ENCODE measurements at regions not wholly inside any gene's neighbourhood (a gene's known extent, or its start where the extent isn't known, plus 50 kb on each side); places are given as distances from the start of the nearest gene placed in this dataset.

- Histone ChIP-seq H3K4me1 (ENCODE audit: insufficient read depth, low read length) (no peaks in the 10 kb centered on the region), H3K9me3 (ENCODE audit: control insufficient read depth, insufficient read depth, low read length) (no peaks in the 10 kb centered on the region), H3K9ac (ENCODE audit: low read depth, low read length) (no peak overlapping the region), H3K36me3 (ENCODE audit: insufficient read depth, low read length) (no peaks in the 10 kb centered on the region)
These were observed 143.3 kb downstream of the RRAGC start for GRCh38 chr1:38716229-38716628.

- Histone ChIP-seq H3K4me1 (ENCODE audit: insufficient read depth, low read length) (no peaks in the 10 kb centered on the region), H3K9ac (ENCODE audit: low read depth, low read length) (no peak overlapping the region), H3K9me3 (ENCODE audit: control insufficient read depth, insufficient read depth, low read length) (no peaks in the 10 kb centered on the region), H3K36me3 (ENCODE audit: insufficient read depth, low read length) (no peaks in the 10 kb centered on the region)
These were observed 144.2 kb downstream of the RRAGC start for GRCh38 chr1:38715415-38715814.

GRCh38 chr1:38712046-38712445, 147.5 kb downstream of the RRAGC start:
- H3K9ac ChIP-seq (ENCODE audit: low read depth, low read length), result no peak overlapping the region
- H3K4me1 ChIP-seq (ENCODE audit: insufficient read depth, low read length), result no peaks in the 10 kb centered on the region
- H3K36me3 ChIP-seq (ENCODE audit: insufficient read depth, low read length), result no peaks in the 10 kb centered on the region
- no peaks in the 10 kb centered on the region; the same call in 1 of the 2 replicates for H3K9me3 ChIP-seq (ENCODE audit: control insufficient read depth, insufficient read depth, low read length)

DNA sequence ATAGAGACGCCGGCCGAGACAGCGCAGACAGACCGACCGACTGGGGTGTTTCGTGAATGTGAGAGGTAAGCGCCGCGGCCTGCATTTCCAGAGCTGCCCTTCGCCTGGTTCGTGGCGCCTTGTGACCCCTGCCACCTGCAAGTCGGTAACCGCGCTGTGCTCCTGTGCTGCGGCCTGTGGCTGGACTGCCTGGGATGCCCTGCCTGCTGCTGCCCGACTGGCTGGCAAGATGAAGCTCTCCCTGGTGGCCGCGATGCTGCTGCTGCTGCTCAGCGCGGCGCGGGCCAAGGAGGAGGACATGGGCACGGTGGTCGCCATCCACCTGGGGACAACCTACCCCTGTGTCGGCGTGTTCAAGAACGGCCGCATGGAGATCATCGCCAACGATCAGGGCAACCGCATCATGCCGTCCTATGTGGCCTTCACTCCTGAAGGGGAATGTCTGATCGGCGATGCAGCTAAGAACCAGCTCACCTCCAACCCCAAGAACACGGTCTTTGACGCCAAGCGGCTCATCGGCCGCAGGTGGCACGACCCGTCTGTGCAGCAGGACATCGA, 150.8 kb downstream of the RRAGC start:
- Histone ChIP-seq H3K9me3 (ENCODE audit: control insufficient read depth, insufficient read depth, low read length) (peaks cover 16% of the 10 kb centered on the region), H3K4me1 (ENCODE audit: insufficient read depth, low read length) (no peaks in the 10 kb centered on the region), H3K36me3 (ENCODE audit: insufficient read depth, low read length) (no peaks in the 10 kb centered on the region), H3K9ac (ENCODE audit: low read depth, low read length) (no peak overlapping the region)

DNA sequence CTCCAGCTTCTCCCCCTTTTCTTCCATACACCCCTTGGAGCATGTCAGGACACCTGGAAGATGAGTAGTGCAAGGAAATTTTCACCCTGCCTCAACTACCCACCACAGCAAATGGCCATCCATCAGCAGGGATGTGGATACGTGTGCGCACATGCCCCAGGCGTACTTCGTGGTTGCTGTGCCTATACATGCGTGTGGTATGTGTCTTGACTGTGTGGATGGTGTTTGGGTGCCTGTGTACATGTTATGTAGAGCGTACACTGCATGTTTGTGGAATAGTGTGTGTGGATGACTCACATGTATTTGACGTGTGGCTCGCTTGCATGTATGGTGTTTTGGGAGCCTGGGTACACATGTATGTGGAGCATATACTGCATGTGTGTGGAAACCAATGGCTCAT, 158.5 kb downstream of the RRAGC start:
- H3K4me1 ChIP-seq (ENCODE audit: insufficient read depth, low read length), result no peaks in the 10 kb centered on the region
- no peaks in the 10 kb centered on the region for H3K36me3 ChIP-seq (ENCODE audit: insufficient read depth, low read length)
- peaks cover 9% of the 10 kb centered on the region; the same call in 1 of the 2 replicates for H3K9me3 ChIP-seq (ENCODE audit: control insufficient read depth, insufficient read depth, low read length)
- H3K9ac ChIP-seq (ENCODE audit: low read depth, low read length), result no peak overlapping the region

GRCh38 chr1:38700077-38700470, 159.5 kb downstream of the RRAGC start:
- no peaks in the 10 kb centered on the region for H3K4me1 ChIP-seq (ENCODE audit: insufficient read depth, low read length)
- no peak overlapping the region for H3K9ac ChIP-seq (ENCODE audit: low read depth, low read length)
- H3K9me3 ChIP-seq (ENCODE audit: control insufficient read depth, insufficient read depth, low read length), result 0 out of 2 replicates have a peak, but pooled peaks cover 4% of the 10 kb centered on the region
- H3K36me3 ChIP-seq (ENCODE audit: insufficient read depth, low read length), result no peaks in the 10 kb centered on the region

DNA sequence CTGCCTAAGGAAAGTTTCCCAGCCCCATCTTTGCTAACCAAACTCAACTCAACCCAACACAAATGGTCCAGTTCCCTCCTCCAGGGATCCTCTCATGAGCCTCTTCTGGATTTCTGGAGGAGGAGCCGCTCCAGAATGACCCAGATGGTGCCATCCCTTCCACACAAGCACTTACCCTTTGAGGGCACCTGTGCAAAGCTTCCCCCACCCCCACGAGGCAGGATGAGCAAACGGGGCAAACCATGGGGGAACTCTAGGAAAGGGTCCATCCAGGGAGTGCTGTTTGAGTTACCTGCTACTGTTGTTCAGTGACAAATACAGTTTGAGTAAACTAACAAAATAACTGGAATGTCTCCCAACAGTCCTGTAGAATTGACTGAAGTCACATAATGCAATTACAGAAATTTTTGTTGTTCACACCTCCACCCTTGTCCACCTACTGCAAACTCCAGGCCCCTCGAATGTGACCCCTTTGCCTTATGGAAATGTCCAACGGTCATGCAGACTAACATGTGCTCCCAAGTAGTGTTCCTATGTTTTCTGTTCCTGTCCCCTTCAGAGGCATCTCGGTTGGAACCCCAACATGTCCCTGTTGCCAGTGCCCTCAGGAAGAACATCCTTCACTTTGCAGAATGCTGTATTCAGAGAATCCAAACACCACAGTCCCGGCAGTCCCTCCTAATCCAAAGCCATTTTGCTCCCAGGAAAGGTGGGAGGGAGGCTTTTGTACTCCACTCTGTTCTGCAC, 160.1 kb downstream of the RRAGC start:
- Histone ChIP-seq H3K36me3 (ENCODE audit: insufficient read depth, low read length) (no peaks in the 10 kb centered on the region), H3K9me3 (ENCODE audit: control insufficient read depth, insufficient read depth, low read length) (no peaks in the 10 kb centered on the region), H3K9ac (ENCODE audit: low read depth, low read length) (no peak overlapping the region), H3K4me1 (ENCODE audit: insufficient read depth, low read length) (no peaks in the 10 kb centered on the region)

GRCh38 chr1:38697387-38697786, 162.2 kb downstream of the RRAGC start:
- no peaks in the 10 kb centered on the region for H3K4me1 ChIP-seq (ENCODE audit: insufficient read depth, low read length)
- H3K9me3 ChIP-seq (ENCODE audit: control insufficient read depth, insufficient read depth, low read length), result no peaks in the 10 kb centered on the region

DNA sequence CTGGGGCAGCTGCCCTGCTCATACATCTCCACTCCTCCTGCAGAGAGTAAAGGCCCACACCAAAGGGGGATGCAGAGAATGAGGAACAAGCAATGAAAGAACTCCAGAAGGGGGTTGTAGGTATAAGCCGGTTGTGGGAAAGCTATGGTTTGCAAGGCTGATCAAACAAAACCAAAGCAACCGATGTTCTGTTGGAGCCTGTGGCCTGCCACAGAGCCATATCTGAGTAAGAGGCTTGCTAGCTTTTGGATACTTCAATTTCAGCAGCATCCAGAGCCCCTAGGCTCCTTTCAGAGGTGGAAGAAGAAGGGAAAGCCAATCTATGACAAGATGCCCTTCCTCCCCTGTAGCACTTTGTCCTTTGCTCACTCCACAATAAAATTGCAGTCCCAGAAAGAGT, 163.2 kb downstream of the RRAGC start:
- Histone ChIP-seq H3K9ac (ENCODE audit: low read depth, low read length) (no peak overlapping the region), H3K4me1 (ENCODE audit: insufficient read depth, low read length) (no peaks in the 10 kb centered on the region), H3K36me3 (ENCODE audit: insufficient read depth, low read length) (no peaks in the 10 kb centered on the region), H3K9me3 (ENCODE audit: control insufficient read depth, insufficient read depth, low read length) (no peaks in the 10 kb centered on the region)

More at GRCh38 chr1:38697387-38697786, 162.2 kb downstream of the RRAGC start:
- no peaks in the 10 kb centered on the region for H3K36me3 ChIP-seq (ENCODE audit: insufficient read depth, low read length)
- H3K9ac ChIP-seq (ENCODE audit: low read depth, low read length), result no peak overlapping the region

- no peaks in the 10 kb centered on the region for H3K36me3 ChIP-seq (ENCODE audit: insufficient read depth, low read length)
- H3K9ac ChIP-seq (ENCODE audit: low read depth, low read length), result no peak overlapping the region
- H3K4me1 ChIP-seq (ENCODE audit: insufficient read depth, low read length), result no peaks in the 10 kb centered on the region
- no peaks in the 10 kb centered on the region for H3K9me3 ChIP-seq (ENCODE audit: control insufficient read depth, insufficient read depth, low read length)
These were observed 165.8 kb downstream of the RRAGC start for GRCh38 chr1:38693759-38694158.

- Histone ChIP-seq H3K4me1 (ENCODE audit: insufficient read depth, low read length) (no peaks in the 10 kb centered on the region), H3K36me3 (ENCODE audit: insufficient read depth, low read length) (no peaks in the 10 kb centered on the region), H3K9me3 (ENCODE audit: control insufficient read depth, insufficient read depth, low read length) (no peaks in the 10 kb centered on the region), H3K9ac (ENCODE audit: low read depth, low read length) (no peak overlapping the region)
These were observed 166.5 kb downstream of the RRAGC start for GRCh38 chr1:38693031-38693430.

GRCh38 chr1:38690790-38691449, 168.7 kb downstream of the RRAGC start:
- Histone ChIP-seq H3K4me1 (ENCODE audit: insufficient read depth, low read length) (no peaks in the 10 kb centered on the region), H3K36me3 (ENCODE audit: insufficient read depth, low read length) (no peaks in the 10 kb centered on the region), H3K9me3 (ENCODE audit: control insufficient read depth, insufficient read depth, low read length) (no peaks in the 10 kb centered on the region), H3K9ac (ENCODE audit: low read depth, low read length) (no peak overlapping the region)

DNA sequence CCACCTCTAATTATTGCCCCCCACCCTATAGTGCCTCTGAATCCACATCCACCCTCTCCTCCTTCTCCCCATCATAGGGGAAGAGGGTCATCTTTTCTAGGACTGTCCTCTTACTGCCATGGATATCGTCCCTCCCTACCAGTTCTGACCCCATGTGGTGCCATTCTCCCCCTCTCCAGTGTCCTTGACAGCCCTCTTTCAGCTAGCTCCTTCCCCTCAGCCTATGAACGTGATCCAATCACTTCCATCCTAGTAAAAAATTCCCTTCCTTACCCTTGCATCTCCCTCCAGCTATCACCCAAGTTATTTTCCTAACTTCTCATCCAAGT, 172.7 kb downstream of the RRAGC start:
- Histone ChIP-seq H3K4me1 (ENCODE audit: insufficient read depth, low read length) (no peaks in the 10 kb centered on the region), H3K9me3 (ENCODE audit: control insufficient read depth, insufficient read depth, low read length) (no peaks in the 10 kb centered on the region), H3K36me3 (ENCODE audit: insufficient read depth, low read length) (no peaks in the 10 kb centered on the region), H3K9ac (ENCODE audit: low read depth, low read length) (no peak overlapping the region)

GRCh38 chr1:38686167-38686926, 173.2 kb downstream of the RRAGC start:
- Histone ChIP-seq H3K9me3 (ENCODE audit: control insufficient read depth, insufficient read depth, low read length) (no peaks in the 10 kb centered on the region), H3K4me1 (ENCODE audit: insufficient read depth, low read length) (no peaks in the 10 kb centered on the region), H3K9ac (ENCODE audit: low read depth, low read length) (no peak overlapping the region), H3K36me3 (ENCODE audit: insufficient read depth, low read length) (no peaks in the 10 kb centered on the region)

All from ES-I3 (cell line).